ENCODE measurements at regions not wholly inside any gene's neighbourhood (a gene's known extent, or its start where the extent isn't known, plus 50 kb on each side); places are given as distances from the start of the nearest gene placed in this dataset.

- no peak overlapping the region for H3K4me3 ChIP-seq (ENCODE audit: extremely low read depth, insufficient read depth, low read length, poor library complexity, severe bottlenecking)
- WGBS, 2 experiments (ENCODE audit: insufficient coverage in 2 of 2) = 59 to 73% methylated on average over 4 of the region's 4 CpGs
- no peaks in the 10 kb centered on the region for H3K36me3 ChIP-seq (ENCODE audit: control insufficient read depth, insufficient read depth, low read length)
- no peaks in the 10 kb centered on the region for H3K4me1 ChIP-seq (ENCODE audit: control insufficient read depth, insufficient read depth, low read length, poor library complexity, severe bottlenecking)
- no peaks in the 10 kb centered on the region for H3K9me3 ChIP-seq (ENCODE audit: control insufficient read depth, low read length)
- H3K27ac ChIP-seq (ENCODE audit: low read depth, low read length, severe bottlenecking) = no peak overlapping the region
Measured at GRCh38 chr15:81567924-81568323, 193.9 kb upstream of the TMC3 start.

GRCh38 chr15:81562986-81563385 is 189.0 kb upstream of the TMC3 start:
- Histone ChIP-seq H3K27ac (ENCODE audit: low read depth, low read length, severe bottlenecking) (no peak overlapping the region), H3K4me3 (ENCODE audit: extremely low read depth, insufficient read depth, low read length, poor library complexity, severe bottlenecking) (no peak overlapping the region), H3K9me3 (ENCODE audit: control insufficient read depth, low read length) (no peaks in the 10 kb centered on the region), H3K4me1 (ENCODE audit: control insufficient read depth, insufficient read depth, low read length, poor library complexity, severe bottlenecking) (no peaks in the 10 kb centered on the region), H3K36me3 (ENCODE audit: control insufficient read depth, insufficient read depth, low read length) (no peaks in the 10 kb centered on the region)
- WGBS, 2 experiments (ENCODE audit: insufficient coverage in 2 of 2) = no CpG with 5 or more reads among the region's 2 CpGs

GRCh38 chr15:81560405-81560804 is 186.4 kb upstream of the TMC3 start:
- Histone ChIP-seq H3K4me1 (ENCODE audit: control insufficient read depth, insufficient read depth, low read length, poor library complexity, severe bottlenecking) (no peaks in the 10 kb centered on the region), H3K9me3 (ENCODE audit: control insufficient read depth, low read length) (no peaks in the 10 kb centered on the region), H3K36me3 (ENCODE audit: control insufficient read depth, insufficient read depth, low read length) (no peaks in the 10 kb centered on the region), H3K4me3 (ENCODE audit: extremely low read depth, insufficient read depth, low read length, poor library complexity, severe bottlenecking) (no peak overlapping the region), H3K27ac (ENCODE audit: low read depth, low read length, severe bottlenecking) (no peak overlapping the region)
- no CpG with 5 or more reads among the region's 1 CpG for WGBS, 2 experiments (ENCODE audit: insufficient coverage in 2 of 2)

GRCh38 chr15:81558056-81558455 is 184.0 kb upstream of the TMC3 start:
- Histone ChIP-seq H3K36me3 (ENCODE audit: control insufficient read depth, insufficient read depth, low read length) (no peaks in the 10 kb centered on the region), H3K4me3 (ENCODE audit: extremely low read depth, insufficient read depth, low read length, poor library complexity, severe bottlenecking) (no peak overlapping the region), H3K4me1 (ENCODE audit: control insufficient read depth, insufficient read depth, low read length, poor library complexity, severe bottlenecking) (no peaks in the 10 kb centered on the region), H3K9me3 (ENCODE audit: control insufficient read depth, low read length) (no peaks in the 10 kb centered on the region), H3K27ac (ENCODE audit: low read depth, low read length, severe bottlenecking) (no peak overlapping the region)
- no CpG with 5 or more reads among the region's 2 CpGs for WGBS, 2 experiments (ENCODE audit: insufficient coverage in 2 of 2)

GRCh38 chr15:81555346-81555745 is 181.3 kb upstream of the TMC3 start:
- 100% methylated on average over 1 to 2 of the region's 4 CpGs for WGBS, 2 experiments (ENCODE audit: insufficient coverage in 2 of 2)

GRCh38 chr15:81548365-81549130 is 174.5 kb upstream of the TMC3 start:
- no peaks in the 10 kb centered on the region for H3K4me1 ChIP-seq (ENCODE audit: control insufficient read depth, insufficient read depth, low read length, poor library complexity, severe bottlenecking)
- no peaks in the 10 kb centered on the region for H3K9me3 ChIP-seq (ENCODE audit: control insufficient read depth, low read length)
- H3K27ac ChIP-seq (ENCODE audit: low read depth, low read length, severe bottlenecking) = no peak overlapping the region
- H3K4me3 ChIP-seq (ENCODE audit: extremely low read depth, insufficient read depth, low read length, poor library complexity, severe bottlenecking) = no peak overlapping the region
- WGBS, 2 experiments (ENCODE audit: insufficient coverage in 2 of 2) = 93 to 100% methylated on average over 3 of the region's 7 CpGs
- no peaks in the 10 kb centered on the region for H3K36me3 ChIP-seq (ENCODE audit: control insufficient read depth, insufficient read depth, low read length)

More at GRCh38 chr15:81555346-81555745, 181.3 kb upstream of the TMC3 start:
- Histone ChIP-seq H3K27ac (ENCODE audit: low read depth, low read length, severe bottlenecking) (no peak overlapping the region), H3K9me3 (ENCODE audit: control insufficient read depth, low read length) (no peaks in the 10 kb centered on the region), H3K4me3 (ENCODE audit: extremely low read depth, insufficient read depth, low read length, poor library complexity, severe bottlenecking) (no peak overlapping the region), H3K36me3 (ENCODE audit: control insufficient read depth, insufficient read depth, low read length) (no peaks in the 10 kb centered on the region), H3K4me1 (ENCODE audit: control insufficient read depth, insufficient read depth, low read length, poor library complexity, severe bottlenecking) (no peaks in the 10 kb centered on the region)

GRCh38 chr15:81547521-81548132 is 173.6 kb upstream of the TMC3 start:
- no CpG with 5 or more reads among the region's 2 CpGs for WGBS, 2 experiments (ENCODE audit: insufficient coverage in 2 of 2)
- Histone ChIP-seq H3K36me3 (ENCODE audit: control insufficient read depth, insufficient read depth, low read length) (no peaks in the 10 kb centered on the region), H3K4me1 (ENCODE audit: control insufficient read depth, insufficient read depth, low read length, poor library complexity, severe bottlenecking) (no peaks in the 10 kb centered on the region), H3K9me3 (ENCODE audit: control insufficient read depth, low read length) (no peaks in the 10 kb centered on the region), H3K27ac (ENCODE audit: low read depth, low read length, severe bottlenecking) (no peak overlapping the region), H3K4me3 (ENCODE audit: extremely low read depth, insufficient read depth, low read length, poor library complexity, severe bottlenecking) (no peak overlapping the region)

GRCh38 chr15:81544385-81544784 is 170.4 kb upstream of the TMC3 start:
- H3K4me3 ChIP-seq (ENCODE audit: extremely low read depth, insufficient read depth, low read length, poor library complexity, severe bottlenecking) = no peak overlapping the region
- no peaks in the 10 kb centered on the region for H3K36me3 ChIP-seq (ENCODE audit: control insufficient read depth, insufficient read depth, low read length)
- H3K4me1 ChIP-seq (ENCODE audit: control insufficient read depth, insufficient read depth, low read length, poor library complexity, severe bottlenecking) = no peaks in the 10 kb centered on the region
- no peak overlapping the region for H3K27ac ChIP-seq (ENCODE audit: low read depth, low read length, severe bottlenecking)
- H3K9me3 ChIP-seq (ENCODE audit: control insufficient read depth, low read length) = no peaks in the 10 kb centered on the region
- no CpG with 5 or more reads among the region's 2 CpGs for WGBS, 2 experiments (ENCODE audit: insufficient coverage in 2 of 2)

- no peaks in the 10 kb centered on the region for H3K4me1 ChIP-seq (ENCODE audit: control insufficient read depth, insufficient read depth, low read length, poor library complexity, severe bottlenecking)
- no peak overlapping the region for H3K27ac ChIP-seq (ENCODE audit: low read depth, low read length, severe bottlenecking)
- H3K4me3 ChIP-seq (ENCODE audit: extremely low read depth, insufficient read depth, low read length, poor library complexity, severe bottlenecking) = no peak overlapping the region
- H3K9me3 ChIP-seq (ENCODE audit: control insufficient read depth, low read length) = no peaks in the 10 kb centered on the region
- no peaks in the 10 kb centered on the region for H3K36me3 ChIP-seq (ENCODE audit: control insufficient read depth, insufficient read depth, low read length)
Measured at GRCh38 chr15:81540909-81541308, 166.9 kb upstream of the TMC3 start.

GRCh38 chr15:81536356-81536755 is 162.3 kb upstream of the TMC3 start:
- H3K4me3 ChIP-seq (ENCODE audit: extremely low read depth, insufficient read depth, low read length, poor library complexity, severe bottlenecking) = no peak overlapping the region
- 56% methylated on average over 3 of the region's 6 CpGs; no CpG with 5 or more reads in 1 of the 2 experiments for WGBS, 2 experiments (ENCODE audit: insufficient coverage in 2 of 2)
- no peak overlapping the region for H3K27ac ChIP-seq (ENCODE audit: low read depth, low read length, severe bottlenecking)

GRCh38 chr15:81534124-81534523 is 160.1 kb upstream of the TMC3 start:
- 88% methylated on average over 1 of the region's 1 CpG; no CpG with 5 or more reads in 1 of the 2 experiments for WGBS, 2 experiments (ENCODE audit: insufficient coverage in 2 of 2)
- no peaks in the 10 kb centered on the region for H3K9me3 ChIP-seq (ENCODE audit: control insufficient read depth, low read length)
- peaks cover 5% of the 10 kb centered on the region for H3K4me1 ChIP-seq (ENCODE audit: control insufficient read depth, insufficient read depth, low read length, poor library complexity, severe bottlenecking)
- no peak overlapping the region for H3K4me3 ChIP-seq (ENCODE audit: extremely low read depth, insufficient read depth, low read length, poor library complexity, severe bottlenecking)
- H3K27ac ChIP-seq (ENCODE audit: low read depth, low read length, severe bottlenecking) = no peak overlapping the region
- H3K36me3 ChIP-seq (ENCODE audit: control insufficient read depth, insufficient read depth, low read length) = no peaks in the 10 kb centered on the region

More at GRCh38 chr15:81536356-81536755, 162.3 kb upstream of the TMC3 start:
- peaks cover 5% of the 10 kb centered on the region for H3K4me1 ChIP-seq (ENCODE audit: control insufficient read depth, insufficient read depth, low read length, poor library complexity, severe bottlenecking)
- no peaks in the 10 kb centered on the region for H3K36me3 ChIP-seq (ENCODE audit: control insufficient read depth, insufficient read depth, low read length)
- no peaks in the 10 kb centered on the region for H3K9me3 ChIP-seq (ENCODE audit: control insufficient read depth, low read length)
